Natural killer cell (primary cell): ENCODE measurements at regions not wholly inside any gene's neighbourhood (a gene's known extent, or its start where the extent isn't known, plus 50 kb on each side); places are given as distances from the start of the nearest gene placed in this dataset.

ENCODE experiments used
- ATAC-seq, 3 donors: fragments of 150-1000 bp in 2 of 3; fragments of 200-7000 bp in 1 of 3; cut with Tn5 transposase; 1 replicate in 1 of 3; 2 replicates in 2 of 3; pipeline ENCODE4 v1.10.0; 2021; ENCODE audit warnings: mild to moderate bottlenecking in 2 of 3, moderate library complexity in 2 of 3
- DNase-seq, 2 donors: peaks; one replicate each; pipeline versions ENCODE4 v3.0.0 to v3.0.0-alpha.2; 2013 to 2021; ENCODE audit warnings: mixed read lengths in 1 of 2
- H3K27ac ChIP-seq: one replicate; pipeline ENCODE4 v1.5.1; 2013; ENCODE audit warnings: mild to moderate bottlenecking, low read length
- H3K27me3 ChIP-seq: one replicate; pipeline ENCODE4 v1.6.1; 2013; ENCODE audit warnings: low read length; ENCODE audit not compliant: control insufficient read depth, insufficient read depth
- H3K36me3 ChIP-seq: one replicate; pipeline ENCODE4 v1.6.1; 2013; ENCODE audit warnings: low read length; ENCODE audit not compliant: control insufficient read depth, insufficient read depth
- H3K4me1 ChIP-seq: one replicate; pipeline ENCODE4 v1.6.1; 2013; ENCODE audit warnings: low read length; ENCODE audit not compliant: control insufficient read depth, insufficient read depth
- H3K4me3 ChIP-seq: one replicate; pipeline ENCODE4 v1.5.1; 2013; ENCODE audit warnings: low read length
- H3K9me3 ChIP-seq: one replicate; pipeline ENCODE4 v1.6.1; 2013; ENCODE audit warnings: low read length; ENCODE audit not compliant: control insufficient read depth, insufficient read depth
- H3K27ac Mint-ChIP-seq, 2 donors: one replicate each; pipeline ENCODE4 v1.8.0; 2022; ENCODE audit warnings: mild to moderate bottlenecking in 2 of 2, mixed read lengths in 2 of 2, moderate library complexity in 1 of 2
- H3K27me3 Mint-ChIP-seq, 2 donors: one replicate each; pipeline ENCODE4 v1.8.0; 2022; ENCODE audit warnings: low read depth in 2 of 2, mixed read lengths in 2 of 2
- H3K36me3 Mint-ChIP-seq: one replicate; pipeline ENCODE4 v1.8.0; 2022; ENCODE audit warnings: mixed read lengths
- H3K4me1 Mint-ChIP-seq, 2 donors: one replicate each; pipeline ENCODE4 v1.8.0; 2022; ENCODE audit warnings: mixed read lengths in 2 of 2
- H3K4me3 Mint-ChIP-seq: one replicate; pipeline ENCODE4 v1.8.0; 2022; ENCODE audit warnings: mild to moderate bottlenecking, moderate library complexity, mixed read lengths
- H3K9me3 Mint-ChIP-seq, 2 donors: one replicate each; pipeline ENCODE4 v1.8.0; 2022; ENCODE audit warnings: mixed read lengths in 2 of 2
- WGBS: methylation state at CpG from one replicate; pipeline ENCODE4 v1.1.7; 2013; ENCODE audit warnings: missing lambda C conversion rate; ENCODE audit not compliant: insufficient coverage; 5-methylcytosine and 5-hydroxymethylcytosine counted together
- intact Hi-C: fragments of 100-400 bp; cut with micrococcal nuclease; formaldehyde crosslinking; loops from one replicate; pipeline ENCODE4 v1.14.2; 2022
- TF ChIP-seq, protein P1 (sequence below): fragments of 200-600 bp; IDR thresholded peaks from one replicate; pipeline ENCODE4 v1.8.0; 2022; ENCODE audit warnings: antibody characterized with exemption

GRCh38 chr4:96730432-96730831, 890.5 kb downstream of the PDHA2 start:
- no peak overlapping the region for H3K4me3 ChIP-seq
- no peaks in the 10 kb centered on the region for H3K27me3 ChIP-seq
- no peak for ATAC-seq
- peaks cover 8% of the 10 kb centered on the region for H3K36me3 Mint-ChIP-seq
- no peak overlapping the region for H3K27ac Mint-ChIP-seq
- no peak overlapping the region for H3K4me3 Mint-ChIP-seq
- H3K27ac ChIP-seq: no peak overlapping the region
- H3K4me1 ChIP-seq: no peaks in the 10 kb centered on the region
- no peak for DNase-seq
- intact Hi-C loops: no loop called here
- no CpG with 5 or more reads among the region's 3 CpGs for WGBS
- H3K36me3 ChIP-seq: no peaks in the 10 kb centered on the region
- H3K27me3 Mint-ChIP-seq: no peaks in the 10 kb centered on the region
- peaks cover 9 to 16% of the 10 kb centered on the region in 2 donors for H3K9me3 Mint-ChIP-seq
- H3K9me3 ChIP-seq: peaks cover 7% of the 10 kb centered on the region
- TF ChIP-seq, protein P1, sequence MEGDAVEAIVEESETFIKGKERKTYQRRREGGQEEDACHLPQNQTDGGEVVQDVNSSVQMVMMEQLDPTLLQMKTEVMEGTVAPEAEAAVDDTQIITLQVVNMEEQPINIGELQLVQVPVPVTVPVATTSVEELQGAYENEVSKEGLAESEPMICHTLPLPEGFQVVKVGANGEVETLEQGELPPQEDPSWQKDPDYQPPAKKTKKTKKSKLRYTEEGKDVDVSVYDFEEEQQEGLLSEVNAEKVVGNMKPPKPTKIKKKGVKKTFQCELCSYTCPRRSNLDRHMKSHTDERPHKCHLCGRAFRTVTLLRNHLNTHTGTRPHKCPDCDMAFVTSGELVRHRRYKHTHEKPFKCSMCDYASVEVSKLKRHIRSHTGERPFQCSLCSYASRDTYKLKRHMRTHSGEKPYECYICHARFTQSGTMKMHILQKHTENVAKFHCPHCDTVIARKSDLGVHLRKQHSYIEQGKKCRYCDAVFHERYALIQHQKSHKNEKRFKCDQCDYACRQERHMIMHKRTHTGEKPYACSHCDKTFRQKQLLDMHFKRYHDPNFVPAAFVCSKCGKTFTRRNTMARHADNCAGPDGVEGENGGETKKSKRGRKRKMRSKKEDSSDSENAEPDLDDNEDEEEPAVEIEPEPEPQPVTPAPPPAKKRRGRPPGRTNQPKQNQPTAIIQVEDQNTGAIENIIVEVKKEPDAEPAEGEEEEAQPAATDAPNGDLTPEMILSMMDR: no peak
- H3K4me1 Mint-ChIP-seq: no peaks in the 10 kb centered on the region

DNA sequence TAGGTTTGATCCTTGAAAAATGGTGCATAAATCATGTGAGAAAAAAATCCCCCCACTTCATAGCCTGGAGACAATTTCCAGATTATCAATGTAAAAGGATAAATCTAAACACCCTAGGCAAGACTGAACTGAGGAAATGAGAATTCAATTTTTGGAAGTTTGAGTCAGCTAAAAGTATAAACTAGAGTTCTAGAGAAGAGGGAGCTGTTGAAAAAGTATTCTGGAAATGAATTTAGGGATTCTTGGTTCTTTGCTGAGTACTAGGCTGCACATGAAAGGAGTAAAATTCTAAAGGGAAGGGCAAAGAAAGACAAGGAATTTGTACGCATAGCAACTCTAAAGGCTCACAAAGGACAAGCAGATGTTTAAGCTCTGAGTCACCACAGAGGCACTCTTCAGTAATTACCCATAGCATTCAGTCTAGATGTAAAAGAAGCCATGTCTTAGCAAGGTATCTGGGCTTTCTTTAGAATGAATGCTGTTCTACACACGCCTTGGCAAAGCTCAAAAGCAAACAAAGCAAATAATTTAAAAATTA, 896.5 kb downstream of the PDHA2 start:
- no peaks in the 10 kb centered on the region for H3K27me3 Mint-ChIP-seq
- peaks cover 8% of the 10 kb centered on the region for H3K36me3 Mint-ChIP-seq
- Histone ChIP-seq H3K4me3 (no peak overlapping the region), H3K9me3 (peaks cover 7% of the 10 kb centered on the region), H3K4me1 (no peaks in the 10 kb centered on the region), H3K27me3 (no peaks in the 10 kb centered on the region), H3K27ac (no peak overlapping the region), H3K36me3 (no peaks in the 10 kb centered on the region)
- WGBS: 85% methylated on average over 1 of the region's 2 CpGs
- TF ChIP-seq, protein P1: no peak
- DNase-seq (no peak), ATAC-seq (no peak)
- H3K27ac Mint-ChIP-seq: no peak overlapping the region
- H3K4me1 Mint-ChIP-seq: no peaks in the 10 kb centered on the region
- H3K4me3 Mint-ChIP-seq: no peak overlapping the region
- H3K9me3 Mint-ChIP-seq: peaks cover 13 to 19% of the 10 kb centered on the region in 2 donors
- intact Hi-C loops: no loop called here

DNA sequence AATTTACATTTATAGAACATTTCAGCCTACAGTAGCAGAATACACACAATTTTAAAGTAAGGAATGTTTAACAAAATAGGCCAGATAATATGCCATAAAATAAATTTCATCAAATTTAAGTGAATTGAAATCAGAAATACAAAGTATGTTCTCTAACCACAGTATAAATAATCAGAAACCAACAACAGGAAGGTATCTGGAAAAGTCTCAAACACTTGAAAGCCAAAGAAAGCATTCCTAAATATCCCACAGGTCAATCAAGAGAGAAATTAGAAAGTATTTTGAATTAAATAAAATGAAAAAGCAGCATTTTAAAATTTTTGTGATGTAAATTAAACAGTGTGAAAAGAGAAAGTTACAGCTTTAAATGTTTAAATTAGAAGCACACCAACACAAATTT, 899.2 kb downstream of the PDHA2 start:
- H3K36me3 Mint-ChIP-seq: no peaks in the 10 kb centered on the region

More for the DNA sequence above, 899.2 kb downstream of the PDHA2 start:
- Histone ChIP-seq H3K27me3 (no peaks in the 10 kb centered on the region), H3K27ac (no peak overlapping the region), H3K4me3 (no peak overlapping the region), H3K9me3 (peaks cover 6% of the 10 kb centered on the region), H3K4me1 (no peaks in the 10 kb centered on the region), H3K36me3 (no peaks in the 10 kb centered on the region)
- intact Hi-C loops: no loop called here
- no peak overlapping the region for H3K27ac Mint-ChIP-seq
- no peak for DNase-seq
- H3K27me3 Mint-ChIP-seq: no peaks in the 10 kb centered on the region
- no peak overlapping the region for H3K4me3 Mint-ChIP-seq
- H3K9me3 Mint-ChIP-seq: peaks cover 5 to 9% of the 10 kb centered on the region in 2 donors
- TF ChIP-seq, protein P1: no peak
- no peak for ATAC-seq
- no peaks in the 10 kb centered on the region for H3K4me1 Mint-ChIP-seq
